HG03457 (cell line): ENCODE measurements at regions not wholly inside any gene's neighbourhood (a gene's known extent, or its start where the extent isn't known, plus 50 kb on each side); places are given as distances from the start of the nearest gene placed in this dataset.

Source experiments
- ATAC-seq: cut with Tn5 transposase; IDR thresholded peaks from one replicate; pipeline ENCODE4 v1.9.1; 2021; ENCODE audit warnings: moderate number of reproducible peaks; ENCODE audit not compliant: unreplicated experiment

DNA sequence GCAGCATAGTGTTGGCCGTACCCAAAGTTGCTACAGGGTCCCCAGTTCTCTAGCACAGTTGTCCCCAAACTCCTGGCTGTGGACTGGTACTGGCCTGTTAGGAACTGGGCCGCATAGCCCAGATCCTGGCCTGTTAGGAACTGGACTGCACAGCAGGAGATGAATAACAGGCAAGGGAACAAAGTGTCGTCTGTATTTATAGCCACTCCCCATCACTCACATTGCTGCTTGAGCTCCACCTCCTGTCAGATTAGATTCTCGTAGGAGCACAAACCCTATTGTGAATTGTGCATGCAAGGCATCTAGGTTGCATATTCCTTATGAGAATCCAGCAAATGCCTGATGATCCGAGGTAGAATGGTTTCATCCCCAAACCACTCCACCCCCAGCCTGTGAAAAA lies 604.0 kb upstream of the LMCD1 start:
- no peak for ATAC-seq

DNA sequence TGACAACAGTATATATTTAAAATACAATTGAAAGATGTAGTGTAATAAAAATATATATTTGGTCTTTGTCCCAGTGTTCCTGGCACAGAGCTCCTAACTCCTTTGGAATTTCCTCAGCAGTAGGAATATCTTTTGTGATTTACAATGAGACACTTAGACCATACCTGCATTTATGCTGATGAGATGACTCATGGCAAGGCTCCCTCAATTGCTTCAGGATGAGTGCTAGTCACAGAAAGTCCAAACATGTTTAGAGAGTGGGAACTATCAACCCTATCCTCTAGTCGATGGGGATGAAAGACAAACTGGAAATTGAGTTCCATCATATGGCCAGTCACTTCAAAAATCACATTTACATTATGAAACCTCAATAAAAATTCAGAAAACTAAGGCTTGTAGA lies 588.3 kb upstream of the LMCD1 start:
- no peak for ATAC-seq

DNA sequence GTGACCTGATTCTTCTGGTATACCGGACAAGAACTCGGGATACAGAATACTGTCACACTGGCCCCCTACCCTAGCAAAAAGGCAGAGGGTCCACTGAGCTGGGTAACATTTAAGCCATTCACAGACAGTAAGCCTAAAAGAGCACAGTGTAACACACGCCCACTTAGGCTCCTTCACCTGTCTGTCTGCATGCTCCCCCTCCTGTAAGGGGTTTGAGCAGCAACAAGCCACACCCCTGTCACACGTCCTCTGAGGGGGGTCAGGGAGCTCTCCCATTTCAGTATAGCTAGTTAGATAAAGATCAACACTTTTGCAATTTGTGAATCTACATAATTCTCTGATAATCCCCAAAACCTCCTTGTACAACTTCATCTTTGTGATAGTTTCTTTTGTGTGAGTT lies 586.3 kb upstream of the LMCD1 start:
- ATAC-seq = no peak

DNA sequence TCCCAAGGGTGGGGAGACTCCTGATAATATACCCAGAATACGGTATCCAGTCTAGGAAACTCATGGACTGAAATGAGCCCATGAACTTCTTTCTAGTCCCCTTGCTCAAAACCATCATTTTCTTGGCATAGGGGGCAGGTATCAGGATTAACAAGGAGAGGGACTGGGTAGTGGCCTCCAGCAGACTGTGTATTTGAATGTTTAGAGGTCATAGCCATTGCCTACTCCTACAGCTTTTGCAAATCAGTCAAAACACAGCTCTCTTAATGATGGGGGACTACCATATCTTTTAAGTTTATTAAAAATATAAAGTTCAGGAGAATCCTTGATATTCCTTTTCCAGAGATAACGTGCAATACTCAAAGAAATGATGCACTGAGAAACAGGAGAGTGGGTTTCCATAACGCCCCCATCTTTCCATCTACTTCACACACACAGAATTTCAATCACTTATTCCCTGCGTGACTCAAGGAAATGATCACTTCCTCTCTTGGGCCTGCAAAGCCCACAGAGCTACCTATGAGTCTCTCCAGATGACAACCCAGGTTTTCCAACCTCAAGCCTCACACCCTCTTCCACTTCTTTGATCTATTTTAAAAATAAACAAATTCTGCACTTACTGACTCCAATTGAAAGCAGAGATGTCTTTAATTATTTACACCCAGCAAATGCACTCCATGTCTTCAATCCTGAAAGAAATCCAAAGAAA lies 584.0 kb upstream of the LMCD1 start:
- no peak for ATAC-seq

GRCh38 chr3:7920211-7920610 lies 581.4 kb upstream of the LMCD1 start:
- ATAC-seq = no peak

- ATAC-seq = no peak
These were observed 577.4 kb upstream of the LMCD1 start for GRCh38 chr3:7924228-7924627.

- ATAC-seq = no peak
These were observed 574.6 kb upstream of the LMCD1 start for GRCh38 chr3:7927015-7927414.

DNA sequence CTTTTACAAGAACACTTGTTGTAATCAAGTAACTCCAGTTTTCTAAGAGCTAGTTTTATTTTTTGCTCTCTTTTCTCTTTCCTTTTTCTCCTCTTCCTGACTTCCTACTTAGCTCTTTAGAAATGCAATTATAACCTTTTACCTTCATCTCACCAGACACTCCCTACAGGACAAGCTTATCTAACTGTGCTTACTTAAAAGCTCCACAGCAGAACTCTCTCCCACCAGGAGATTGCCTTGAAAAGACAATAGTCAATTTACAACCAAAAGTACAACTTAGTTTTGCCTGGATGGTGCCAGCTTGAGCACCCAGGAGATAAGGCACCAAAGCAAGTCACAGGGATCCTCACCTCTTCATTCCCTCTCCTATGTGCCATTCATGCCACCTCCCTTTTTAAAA lies 573.8 kb upstream of the LMCD1 start:
- ATAC-seq = no peak

DNA sequence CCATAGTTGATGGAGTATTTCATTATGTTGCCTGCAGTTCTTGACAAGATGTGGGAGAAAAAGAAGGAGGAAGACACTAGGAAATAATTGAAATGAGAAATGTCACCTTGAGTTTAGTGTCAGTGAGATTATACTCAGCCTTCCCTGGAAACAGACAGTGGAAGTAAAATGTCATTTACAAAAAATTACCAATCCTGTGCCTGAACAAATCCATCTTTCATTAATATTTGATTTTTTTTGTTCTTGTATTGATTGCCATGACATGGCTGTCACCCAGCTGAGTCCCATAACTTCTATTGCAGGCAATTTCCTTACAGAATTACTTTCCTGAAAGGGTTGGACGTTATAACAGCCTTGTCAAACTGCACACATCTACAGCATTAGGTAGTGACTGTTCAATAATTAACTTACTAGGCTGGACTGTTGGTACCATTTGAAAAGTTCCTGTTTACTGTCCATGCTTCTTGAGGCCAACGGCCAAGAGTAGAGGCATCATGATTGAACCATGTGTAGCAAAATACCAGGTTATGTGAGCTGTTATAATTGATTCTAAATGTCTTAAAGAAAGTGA lies 572.2 kb upstream of the LMCD1 start:
- ATAC-seq = no peak

GRCh38 chr3:7934362-7934761 lies 567.3 kb upstream of the LMCD1 start:
- ATAC-seq = no peak

GRCh38 chr3:7947930-7948329 lies 553.7 kb upstream of the LMCD1 start:
- ATAC-seq = no peak

GRCh38 chr3:7950890-7951289 lies 550.7 kb upstream of the LMCD1 start:
- no peak for ATAC-seq

DNA sequence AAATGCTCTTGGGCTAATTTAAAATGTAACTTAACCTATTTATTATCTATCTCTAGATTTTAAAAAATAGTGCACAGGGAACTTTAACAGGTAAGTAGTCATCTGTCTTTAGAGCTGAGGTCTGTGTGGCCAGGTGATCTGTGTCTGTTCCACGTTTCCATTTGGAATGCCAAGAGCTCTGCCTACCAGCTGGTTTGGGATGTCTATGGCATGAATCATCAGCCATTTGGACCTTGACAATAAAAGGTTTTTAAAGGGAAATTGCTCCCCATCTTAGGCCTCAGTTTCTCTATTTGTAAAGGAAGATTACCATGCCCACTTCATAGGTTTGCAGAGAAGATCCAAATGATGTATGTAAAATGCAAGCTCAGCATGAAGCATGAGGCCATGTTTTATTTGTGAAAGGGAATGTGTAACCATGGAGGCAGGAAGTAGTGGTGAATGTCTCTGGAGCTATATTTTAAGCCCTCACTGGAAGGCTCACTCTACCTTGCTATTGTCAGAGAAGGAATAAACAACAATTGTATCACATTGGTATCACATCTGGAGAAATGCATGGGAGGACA lies 548.1 kb upstream of the LMCD1 start:
- ATAC-seq = no peak

GRCh38 chr3:7957024-7957423 lies 544.6 kb upstream of the LMCD1 start:
- ATAC-seq = no peak

GRCh38 chr3:7959094-7959493 lies 542.5 kb upstream of the LMCD1 start:
- no peak for ATAC-seq

DNA sequence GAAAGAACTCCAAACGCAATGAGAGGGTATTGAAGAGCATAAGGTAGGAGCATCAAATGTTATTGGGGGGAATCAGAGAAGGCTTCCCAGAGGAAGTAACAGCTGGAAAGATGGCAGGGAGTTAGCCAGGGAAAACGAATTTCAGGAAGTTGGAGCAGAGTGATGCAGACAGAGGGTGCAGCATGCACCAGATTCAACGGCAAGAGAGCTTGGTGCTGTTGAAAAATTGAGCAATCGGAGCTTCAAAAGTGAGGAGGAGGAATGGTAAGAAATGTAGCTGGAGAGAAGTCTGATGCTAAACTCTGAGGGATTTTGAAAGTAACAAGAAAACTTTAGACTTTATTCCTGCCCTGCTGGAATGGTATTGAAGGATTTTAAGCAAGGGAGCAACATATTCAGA lies 541.0 kb upstream of the LMCD1 start:
- no peak for ATAC-seq

DNA sequence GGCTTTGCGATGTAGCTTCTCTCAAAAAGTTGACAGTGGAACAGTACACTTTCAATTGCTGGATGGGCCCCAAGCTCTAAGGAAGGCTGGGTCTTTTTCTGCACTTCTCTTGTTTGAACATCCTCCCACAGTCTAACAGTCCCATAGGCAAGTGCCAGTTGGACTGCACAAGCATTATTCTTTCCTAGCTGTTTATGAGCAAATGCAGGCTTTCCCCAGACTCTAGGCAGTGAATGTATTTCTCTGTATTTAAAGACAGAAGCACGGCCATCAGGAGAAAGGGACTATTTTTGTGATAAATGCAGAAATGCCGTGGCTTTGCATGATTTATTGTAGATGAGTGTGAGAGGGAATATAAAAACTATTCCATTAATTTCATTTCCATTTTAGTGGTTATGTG lies 539.3 kb upstream of the LMCD1 start:
- no peak for ATAC-seq

GRCh38 chr3:7964899-7965298 lies 536.7 kb upstream of the LMCD1 start:
- ATAC-seq = no peak

DNA sequence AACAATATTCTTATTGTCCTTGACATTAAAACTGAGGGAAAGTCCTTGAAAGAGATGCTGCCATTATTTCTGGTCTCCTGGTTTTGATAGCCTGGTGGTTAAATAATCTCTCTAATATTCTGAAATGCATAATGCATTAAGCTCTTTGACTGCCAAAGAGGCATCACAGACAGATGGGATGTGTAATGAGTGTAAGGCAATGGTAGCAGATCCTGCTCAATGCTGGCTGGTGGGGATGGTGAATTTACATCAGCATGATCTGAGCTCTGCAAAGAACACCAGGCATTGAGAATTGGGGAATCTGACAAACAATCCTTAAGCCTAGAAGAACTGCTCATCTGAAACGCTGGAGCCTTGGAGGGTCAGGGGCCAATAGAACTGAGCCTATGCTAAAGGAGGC lies 528.6 kb upstream of the LMCD1 start:
- no peak for ATAC-seq

- ATAC-seq = no peak
These were observed 524.2 kb upstream of the LMCD1 start for GRCh38 chr3:7977245-7978086.

DNA sequence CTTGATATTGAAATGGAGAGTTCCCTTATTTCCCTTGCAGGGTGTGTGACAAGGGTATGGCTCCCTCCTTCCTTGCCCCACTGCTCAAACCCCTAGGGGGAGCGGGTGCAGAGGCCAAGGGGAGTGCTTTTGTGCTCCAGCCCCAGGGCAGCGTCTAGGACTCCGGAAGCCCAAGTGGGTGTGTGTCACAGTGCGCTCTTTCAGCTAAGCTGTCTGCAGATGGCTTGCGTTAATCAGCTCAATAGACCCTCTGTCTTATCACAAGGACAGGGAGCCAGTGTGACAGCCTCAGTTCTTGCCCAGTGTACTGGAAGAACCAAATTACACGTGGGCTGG lies 523.6 kb upstream of the LMCD1 start:
- no peak for ATAC-seq

DNA sequence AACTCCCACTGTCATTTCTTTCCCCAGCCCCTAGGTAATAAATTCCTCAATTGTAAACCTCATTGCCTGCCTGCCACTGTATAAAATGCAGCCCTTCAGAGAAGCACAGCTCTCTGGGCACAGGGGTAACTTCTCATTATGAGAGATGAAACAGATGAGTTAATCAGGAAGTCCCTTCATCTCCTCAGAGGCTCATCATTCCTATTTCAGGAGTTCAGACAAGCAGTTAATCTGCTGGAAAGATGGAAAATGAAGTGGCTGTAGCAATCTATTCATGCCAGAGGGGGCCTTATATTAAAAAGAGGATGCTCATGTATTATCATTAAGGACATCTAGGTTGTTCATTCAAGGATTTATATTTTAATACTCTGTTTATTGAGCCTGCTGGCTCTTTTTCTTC lies 519.5 kb upstream of the LMCD1 start:
- ATAC-seq = no peak
